ENCODE measurements at regions not wholly inside any gene's neighbourhood (a gene's known extent, or its start where the extent isn't known, plus 50 kb on each side); places are given as distances from the start of the nearest gene placed in this dataset.

DNA sequence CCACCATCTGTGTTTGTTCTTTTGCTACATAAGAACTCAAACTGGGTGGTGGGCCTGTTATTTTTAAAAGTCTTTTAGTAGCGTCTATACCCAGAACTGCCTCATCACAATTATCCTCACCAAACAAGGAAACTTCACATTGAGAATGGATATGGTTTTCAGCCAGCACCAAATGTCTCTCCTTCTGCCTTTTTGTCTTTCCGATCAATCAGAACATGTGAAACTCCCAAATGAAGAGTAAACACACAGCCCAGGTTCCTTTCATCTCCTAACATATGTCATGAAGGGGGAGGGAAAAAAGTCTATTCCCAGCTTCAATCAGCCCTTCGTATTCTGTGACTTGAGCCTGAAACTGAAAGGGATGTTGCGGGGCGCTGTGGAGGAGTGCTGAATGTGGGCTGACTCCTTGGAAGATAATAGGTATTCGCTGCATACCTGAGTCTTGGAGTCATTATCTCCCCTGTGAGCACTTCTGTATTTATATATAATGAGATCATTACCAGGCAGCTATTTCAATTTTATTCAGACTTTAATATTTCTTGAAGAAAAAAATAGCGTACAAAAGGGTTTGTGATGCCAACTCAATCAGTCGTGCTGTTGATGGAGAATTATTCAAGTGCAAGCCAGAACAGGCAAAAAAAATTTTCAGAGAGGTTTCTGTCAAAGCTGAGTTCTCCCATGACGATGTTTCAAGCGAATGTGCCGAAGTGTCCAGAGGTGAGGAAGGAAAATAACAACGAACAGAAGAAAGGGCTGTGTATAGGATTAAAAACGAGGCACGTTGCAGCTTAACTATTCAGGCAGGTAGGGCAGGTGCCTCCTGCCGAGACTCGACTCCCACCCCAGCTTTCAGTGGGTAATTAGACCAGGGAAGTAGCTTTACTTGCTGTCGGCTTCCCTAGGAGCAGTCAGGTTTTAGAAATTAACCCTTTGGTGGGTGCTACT lies 163.9 kb upstream of the NOCT start:
- TF ChIP-seq, protein P1, sequence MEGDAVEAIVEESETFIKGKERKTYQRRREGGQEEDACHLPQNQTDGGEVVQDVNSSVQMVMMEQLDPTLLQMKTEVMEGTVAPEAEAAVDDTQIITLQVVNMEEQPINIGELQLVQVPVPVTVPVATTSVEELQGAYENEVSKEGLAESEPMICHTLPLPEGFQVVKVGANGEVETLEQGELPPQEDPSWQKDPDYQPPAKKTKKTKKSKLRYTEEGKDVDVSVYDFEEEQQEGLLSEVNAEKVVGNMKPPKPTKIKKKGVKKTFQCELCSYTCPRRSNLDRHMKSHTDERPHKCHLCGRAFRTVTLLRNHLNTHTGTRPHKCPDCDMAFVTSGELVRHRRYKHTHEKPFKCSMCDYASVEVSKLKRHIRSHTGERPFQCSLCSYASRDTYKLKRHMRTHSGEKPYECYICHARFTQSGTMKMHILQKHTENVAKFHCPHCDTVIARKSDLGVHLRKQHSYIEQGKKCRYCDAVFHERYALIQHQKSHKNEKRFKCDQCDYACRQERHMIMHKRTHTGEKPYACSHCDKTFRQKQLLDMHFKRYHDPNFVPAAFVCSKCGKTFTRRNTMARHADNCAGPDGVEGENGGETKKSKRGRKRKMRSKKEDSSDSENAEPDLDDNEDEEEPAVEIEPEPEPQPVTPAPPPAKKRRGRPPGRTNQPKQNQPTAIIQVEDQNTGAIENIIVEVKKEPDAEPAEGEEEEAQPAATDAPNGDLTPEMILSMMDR (IDR thresholded peaks at IDR 0.05; ENCODE audit: low read depth, low read length): no peak
- no peak for TF ChIP-seq POLR2A (IDR thresholded peaks at IDR 0.05; ENCODE audit: extremely low read depth, insufficient read length)
